ENCODE measurements at regions not wholly inside any gene's neighbourhood (a gene's known extent, or its start where the extent isn't known, plus 50 kb on each side); places are given as distances from the start of the nearest gene placed in this dataset.

- no peak for DNase-seq (ENCODE audit: low spot score)
Observed at GRCh38 chr10:111131168-111131799, 54.5 kb downstream of the ADRA2A start.

DNA sequence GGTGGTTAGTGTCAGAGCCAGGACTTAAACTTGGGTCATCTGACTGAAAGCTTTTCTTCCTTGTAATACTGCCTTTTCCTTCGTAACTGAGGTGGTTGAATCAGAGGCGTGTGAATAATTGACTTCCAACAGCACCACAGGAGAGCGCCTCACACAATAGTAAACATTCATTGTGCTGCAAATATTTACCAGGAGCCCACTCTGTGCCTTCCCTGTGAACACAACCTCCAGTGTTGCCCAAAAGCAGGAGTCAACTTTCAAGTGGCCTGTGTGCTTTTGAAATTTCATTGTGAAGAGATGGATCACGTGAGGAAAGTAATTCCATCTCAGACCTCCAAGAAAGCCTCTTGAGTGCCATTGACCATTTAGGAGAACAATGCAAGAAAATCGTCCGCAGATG lies 60.2 kb downstream of the ADRA2A start:
- no peak for DNase-seq (ENCODE audit: low spot score)

GRCh38 chr10:111137587-111137986 lies 60.8 kb downstream of the ADRA2A start:
- DNase-seq (ENCODE audit: low spot score): no peak

GRCh38 chr10:111138544-111138943 lies 61.7 kb downstream of the ADRA2A start:
- no peak for DNase-seq (ENCODE audit: low spot score)

DNA sequence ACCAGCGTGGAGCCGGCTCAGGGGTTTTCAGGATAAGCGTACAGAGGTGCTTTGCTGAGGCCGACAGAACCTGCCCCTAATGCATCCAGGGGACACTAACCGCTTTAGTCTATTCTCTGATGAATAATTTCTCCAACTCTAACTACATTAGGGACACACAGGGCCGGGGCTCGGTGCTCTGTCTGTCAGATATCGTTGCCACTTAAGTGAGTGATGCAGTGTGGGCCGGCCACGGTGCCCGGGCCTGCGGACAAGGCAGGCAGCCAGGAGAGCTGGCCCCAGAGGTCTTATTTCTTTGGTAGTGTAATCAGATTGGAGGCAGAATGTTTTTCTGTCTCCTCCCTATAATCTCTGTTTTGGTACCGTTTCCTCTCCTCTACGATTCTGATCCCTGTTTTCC lies 62.7 kb downstream of the ADRA2A start:
- no peak for DNase-seq (ENCODE audit: low spot score)

- no peak for DNase-seq (ENCODE audit: low spot score)
Observed at GRCh38 chr10:111142092-111142768, 65.4 kb downstream of the ADRA2A start.

DNA sequence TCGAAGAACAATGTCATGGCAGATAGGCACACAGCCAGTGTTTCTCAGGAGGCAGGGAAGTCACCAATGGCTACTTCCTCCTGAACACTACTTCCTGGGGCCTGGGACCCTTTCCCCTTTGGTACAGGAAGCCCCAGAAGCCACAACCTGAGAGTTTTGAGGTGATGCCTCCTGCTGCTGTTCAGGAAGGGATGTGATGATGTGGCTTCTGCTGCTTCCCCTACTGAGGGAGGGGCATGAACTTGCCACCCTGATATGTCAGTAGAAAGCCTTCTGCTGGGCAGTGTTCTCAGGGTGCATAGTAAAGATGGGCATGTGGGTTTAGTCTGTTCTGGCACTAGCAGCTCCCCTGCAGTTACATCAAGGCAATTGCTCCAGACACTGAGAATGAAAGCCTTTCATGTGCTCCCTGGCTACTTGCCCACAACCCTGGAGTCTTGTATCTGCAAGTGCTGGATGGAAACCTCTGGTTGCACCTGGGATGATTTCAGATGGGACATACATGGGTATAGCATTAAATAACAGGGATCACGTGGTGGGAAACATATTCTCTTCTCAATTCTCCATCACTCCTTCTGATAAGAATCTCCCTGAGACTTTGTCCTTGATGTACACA lies 69.3 kb downstream of the ADRA2A start:
- DNase-seq (ENCODE audit: low spot score): no peak

- DNase-seq (ENCODE audit: low spot score): no peak
Observed at GRCh38 chr10:111148025-111148424, 71.2 kb downstream of the ADRA2A start.

DNA sequence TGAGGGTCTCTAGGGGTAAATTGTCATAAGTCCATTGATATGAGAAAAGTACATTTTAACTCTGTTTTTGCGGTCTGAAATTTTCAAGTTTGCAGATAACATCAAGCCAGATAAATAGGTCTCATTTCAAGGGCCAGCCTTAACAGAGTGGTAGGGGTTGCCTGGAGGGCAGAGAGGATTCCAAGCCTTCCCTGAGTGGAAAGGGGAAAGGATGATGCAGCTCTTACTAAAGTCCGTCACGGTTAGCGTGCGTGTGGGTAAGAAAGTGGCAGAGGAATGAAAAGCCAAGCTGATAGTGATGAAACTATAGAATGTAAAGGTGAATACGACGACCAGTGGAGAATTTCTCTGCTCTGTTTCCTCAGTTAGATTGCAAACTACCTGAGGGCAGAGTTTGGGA lies 71.6 kb downstream of the ADRA2A start:
- DNase-seq (ENCODE audit: low spot score): no peak

DNA sequence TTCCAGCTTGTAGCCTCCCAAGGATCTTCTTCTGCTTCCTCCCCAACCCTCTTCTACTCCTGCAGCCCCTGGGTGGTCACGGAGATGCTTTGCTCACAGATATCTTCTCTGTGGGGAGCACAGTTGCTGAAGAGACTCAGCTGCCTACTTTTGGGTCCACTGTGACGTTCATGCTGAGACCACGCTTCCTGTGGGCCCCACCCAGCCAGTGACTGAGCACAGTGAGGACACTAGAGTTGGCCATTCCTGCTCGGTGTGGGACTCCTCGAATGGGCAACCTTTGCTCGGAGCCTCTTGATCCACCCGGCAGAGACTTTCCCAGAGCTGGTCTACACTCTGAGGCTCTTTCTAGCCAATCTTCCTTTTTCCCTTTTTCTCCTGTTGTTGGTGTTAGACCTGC lies 73.9 kb downstream of the ADRA2A start:
- no peak for DNase-seq (ENCODE audit: low spot score)

DNA sequence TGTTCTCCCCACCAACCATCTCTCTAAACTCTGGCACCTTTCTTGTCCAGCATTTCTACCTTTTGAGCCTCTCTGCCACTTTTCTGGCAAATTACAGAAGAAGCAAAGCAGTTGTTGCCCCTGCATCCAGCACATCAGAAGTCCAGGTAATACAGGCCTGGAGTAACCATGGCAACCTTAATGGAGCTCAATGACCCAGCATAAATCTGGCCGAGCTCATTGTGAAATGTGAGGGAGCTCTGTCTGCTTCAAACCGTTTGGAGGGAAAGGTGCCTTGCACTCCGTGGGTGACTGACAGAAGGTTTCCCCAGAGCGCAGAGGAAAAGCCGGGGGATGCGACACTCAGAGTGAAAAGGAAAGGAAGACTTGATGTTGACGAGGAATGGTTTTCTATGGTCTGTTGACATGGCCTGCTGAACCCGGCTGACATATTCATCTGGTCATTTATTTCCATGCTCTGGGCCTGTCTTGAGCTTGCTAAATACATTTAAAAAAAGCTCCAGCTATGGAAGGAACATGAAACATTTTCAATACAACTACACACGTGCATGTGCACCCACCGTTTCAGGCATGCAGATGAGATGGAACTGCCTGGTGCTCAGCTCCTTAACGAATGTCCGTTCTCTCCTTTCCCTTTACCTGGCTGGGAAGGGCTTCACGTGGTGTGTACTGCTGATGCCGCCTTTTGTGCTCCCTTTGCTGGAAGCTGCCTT lies 74.9 kb downstream of the ADRA2A start:
- no peak for DNase-seq (ENCODE audit: low spot score)

- DNase-seq (ENCODE audit: low spot score): no peak
Observed at GRCh38 chr10:111156754-111157153, 79.9 kb downstream of the ADRA2A start.

- no peak for DNase-seq (ENCODE audit: low spot score)
Observed at GRCh38 chr10:111158595-111158994, 81.8 kb downstream of the ADRA2A start.

DNA sequence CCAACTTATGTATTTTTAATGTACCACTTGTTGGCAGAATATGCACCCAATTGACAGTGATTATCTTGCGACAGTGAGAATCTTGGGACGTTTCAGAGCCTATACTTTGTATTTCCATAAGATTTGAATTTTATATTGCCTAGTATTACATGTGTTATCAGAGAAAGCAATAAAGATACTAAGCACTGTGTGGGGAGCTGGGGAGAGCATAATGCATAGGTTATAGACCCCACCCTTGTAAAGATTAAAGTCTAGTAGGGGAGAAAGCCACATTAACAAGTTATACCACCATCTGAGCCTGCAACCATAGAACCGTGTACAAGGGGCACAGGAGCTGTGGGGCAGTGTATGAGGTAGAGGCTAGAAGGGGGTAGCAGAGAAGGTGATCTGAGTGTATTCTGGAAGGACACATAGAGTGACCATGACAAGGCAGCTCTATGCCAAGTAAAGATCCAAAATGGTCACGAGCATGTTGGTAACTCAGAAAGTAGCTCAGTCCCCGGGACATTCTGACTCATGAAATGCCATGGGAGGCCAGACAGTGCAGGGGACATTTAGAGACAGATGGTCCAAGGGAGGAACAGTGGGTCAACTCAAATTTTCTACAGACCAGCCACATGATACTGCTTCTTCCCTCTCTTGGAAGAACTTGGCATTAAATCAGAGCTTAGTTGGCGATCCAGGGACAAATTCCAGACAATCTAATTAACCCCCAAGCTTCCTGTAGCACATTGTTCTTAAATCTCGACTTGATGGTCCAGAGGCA lies 84.5 kb downstream of the ADRA2A start:
- DNase-seq (ENCODE audit: low spot score): no peak

DNA sequence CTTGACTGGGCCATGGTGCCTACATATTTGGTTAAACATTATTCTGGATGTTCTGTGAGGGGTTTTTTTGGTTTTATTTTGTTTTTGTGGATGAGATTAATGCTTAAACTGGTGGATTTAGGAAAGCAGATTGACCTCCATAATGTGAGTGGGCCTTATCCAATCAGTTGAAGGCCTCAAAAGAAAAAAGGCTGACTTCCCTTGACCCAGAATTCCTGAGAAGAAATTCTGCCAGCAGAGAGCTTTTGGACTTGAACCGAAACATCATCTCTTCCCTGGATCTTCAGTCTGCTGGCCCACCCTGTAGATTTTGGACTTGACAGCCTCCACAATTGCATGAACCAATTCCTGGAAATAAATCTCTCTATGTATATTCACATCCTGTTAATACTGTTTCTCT lies 94.4 kb downstream of the ADRA2A start:
- no peak for DNase-seq (ENCODE audit: low spot score)

- no peak for DNase-seq (ENCODE audit: low spot score)
Observed at GRCh38 chr10:111175787-111176186, 99.0 kb downstream of the ADRA2A start.

- no peak for DNase-seq (ENCODE audit: low spot score)
Observed at GRCh38 chr10:111177379-111177778, 100.5 kb downstream of the ADRA2A start.

- DNase-seq (ENCODE audit: low spot score): no peak
Observed at GRCh38 chr10:111179514-111179913, 102.7 kb downstream of the ADRA2A start.

DNA sequence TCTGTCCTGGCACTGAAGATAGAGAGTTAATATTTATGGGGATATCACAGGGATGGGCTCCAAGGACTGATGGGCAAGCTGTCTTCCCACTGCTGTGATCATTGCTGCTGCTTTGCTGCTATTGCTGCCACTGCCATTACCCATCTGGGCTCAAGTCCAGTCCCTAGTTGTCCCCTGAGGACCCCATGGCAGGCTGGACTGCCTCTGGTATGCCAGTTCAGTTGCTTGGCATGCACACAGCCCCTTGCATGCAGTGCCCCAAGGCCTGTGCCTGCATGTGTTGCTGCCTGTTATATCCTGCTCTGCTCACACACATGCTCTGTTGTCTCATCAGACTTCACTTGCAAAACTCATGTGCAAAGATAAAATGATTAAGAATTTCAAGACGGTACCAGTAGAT lies 109.5 kb downstream of the ADRA2A start:
- no peak for DNase-seq (ENCODE audit: low spot score)

DNA sequence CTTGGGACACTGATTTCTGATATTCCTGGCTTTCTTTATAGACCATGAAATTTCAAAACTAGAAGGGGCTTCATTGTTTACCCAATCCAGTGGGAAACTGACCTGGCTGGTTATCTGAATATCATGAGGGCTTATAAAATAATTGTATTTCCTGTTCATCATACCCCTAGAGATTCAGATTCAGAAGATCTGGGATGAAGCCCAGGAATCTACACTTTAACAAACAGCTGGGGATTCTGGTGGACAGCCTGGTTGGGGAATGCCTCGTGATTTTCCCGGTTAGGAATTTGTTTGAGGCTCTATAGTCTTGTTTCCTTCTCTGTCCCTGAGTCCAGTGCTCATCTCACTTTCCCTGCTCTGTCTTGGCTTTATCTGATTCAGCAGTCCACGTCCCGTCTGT lies 110.3 kb downstream of the ADRA2A start:
- DNase-seq (ENCODE audit: low spot score): no peak

- DNase-seq (ENCODE audit: low spot score): no peak
Observed at GRCh38 chr10:111199587-111199986, 122.8 kb downstream of the ADRA2A start.

DNA sequence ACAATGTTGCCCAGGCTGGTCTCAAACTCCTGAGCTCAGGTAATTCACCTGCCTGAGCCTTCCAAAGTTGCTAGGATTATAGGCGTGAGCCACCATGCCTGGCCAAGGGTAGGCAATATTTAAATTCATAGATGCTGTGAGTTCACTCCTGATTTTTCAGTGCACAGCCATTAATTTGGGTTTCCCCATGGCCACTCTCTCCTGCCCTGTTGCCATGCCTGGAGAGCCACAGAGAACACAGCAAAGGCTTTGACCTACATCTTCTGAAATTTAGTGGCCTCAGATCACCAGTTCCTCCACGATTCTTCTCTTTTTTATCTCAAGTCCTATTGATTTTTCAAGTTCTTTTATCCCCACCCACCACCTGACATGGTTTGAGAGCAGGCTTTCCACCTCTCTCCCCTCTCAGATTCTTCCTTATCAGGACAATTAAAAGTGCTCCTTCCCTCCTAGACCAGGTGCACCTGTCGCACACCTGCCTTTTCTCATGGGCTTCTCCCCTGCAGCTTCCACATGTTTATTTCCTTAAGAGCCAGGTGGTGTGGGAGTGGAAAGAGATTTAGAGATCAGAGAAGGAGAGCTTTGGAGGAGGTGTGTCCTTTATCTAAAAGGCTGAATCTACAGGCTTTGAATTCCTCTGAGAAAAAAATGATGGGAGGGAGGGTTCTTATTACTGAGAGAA lies 123.8 kb downstream of the ADRA2A start:
- DNase-seq (ENCODE audit: low spot score): no peak

Data from CD4-positive, alpha-beta T cell treated with Interleukin-6 at 100 ng/mL for 8 hours (primary cell).